Cardiac muscle cell (in vitro differentiated cells and primary cell): ENCODE measurements at regions not wholly inside any gene's neighbourhood (a gene's known extent, or its start where the extent isn't known, plus 50 kb on each side); places are given as distances from the start of the nearest gene placed in this dataset.

Experiments used
- DNase-seq, 2 donors: peaks; one replicate each; pipeline versions ENCODE4 v3.0.0 to v3.0.0-alpha.2; 2010 to 2017; ENCODE audit warnings: low read depth in 1 of 2, low spot score in 1 of 2
- H3K27ac ChIP-seq: fragments of 200-600 bp; sonication (generic); 2 replicates; pipeline ENCODE4 v1.5.1; 2016
- H3K27me3 ChIP-seq: fragments of 200-600 bp; sonication (generic); 2 replicates; pipeline ENCODE4 v1.6.0; 2016; ENCODE audit warnings: control low read depth
- H3K36me3 ChIP-seq: fragments of 200-600 bp; sonication (generic); 2 replicates; pipeline ENCODE4 v1.5.1; 2016; ENCODE audit warnings: control low read depth
- H3K4me1 ChIP-seq: fragments of 200-600 bp; sonication (generic); 2 replicates; pipeline ENCODE4 v1.8.1; 2017; ENCODE audit warnings: low read depth, mild to moderate bottlenecking, mixed run types
- H3K4me3 ChIP-seq: fragments of 200-600 bp; sonication (generic); 2 replicates; pipeline ENCODE4 v1.5.1; 2016; ENCODE audit warnings: mild to moderate bottlenecking
- H3K9me3 ChIP-seq: fragments of 200-600 bp; sonication (generic); 2 replicates; pipeline ENCODE4 v1.5.1; 2017; ENCODE audit warnings: low read depth, mild to moderate bottlenecking, control low read depth
- CTCF ChIP-seq: IDR thresholded peaks from 2 replicates; pipeline ENCODE4 v1.5.1; 2012; ENCODE audit warnings: low read depth, mild to moderate bottlenecking, low read length

DNA sequence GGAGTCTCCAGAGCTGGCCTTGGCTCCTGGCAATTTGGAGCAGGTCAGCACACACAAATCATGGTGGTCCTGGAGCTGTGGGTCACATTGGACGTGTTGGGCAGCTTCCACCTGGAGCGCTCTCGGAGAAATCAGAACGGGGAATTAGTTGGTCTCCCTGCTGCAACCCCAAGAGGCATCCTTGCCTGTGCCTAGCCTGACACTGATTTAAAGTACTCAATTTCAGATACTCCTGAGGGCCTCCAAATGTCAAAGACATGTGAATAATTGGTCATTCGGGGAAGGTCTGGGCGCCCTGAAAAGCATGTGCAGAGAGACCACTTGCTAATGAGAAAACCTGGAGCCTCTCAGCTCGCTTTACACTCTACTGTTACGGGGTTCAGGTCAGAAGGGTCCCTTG is 145.5 kb upstream of the AGAP1 start:
- no peak for TF ChIP-seq CTCF
- no peak overlapping the region for H3K4me3 ChIP-seq
- no peaks in the 10 kb centered on the region for H3K27me3 ChIP-seq
- H3K4me1 ChIP-seq, result no peaks in the 10 kb centered on the region
- no peak overlapping the region for H3K27ac ChIP-seq
- DNase-seq, result no peak
- no peaks in the 10 kb centered on the region for H3K36me3 ChIP-seq
- H3K9me3 ChIP-seq, result no peaks in the 10 kb centered on the region

GRCh38 chr2:235350234-235350633 is 143.6 kb upstream of the AGAP1 start:
- H3K27ac ChIP-seq, result no peak overlapping the region
- no peaks in the 10 kb centered on the region for H3K27me3 ChIP-seq
- H3K9me3 ChIP-seq, result no peaks in the 10 kb centered on the region
- DNase-seq, result no peak
- no peaks in the 10 kb centered on the region for H3K4me1 ChIP-seq
- no peaks in the 10 kb centered on the region for H3K36me3 ChIP-seq
- H3K4me3 ChIP-seq, result no peak overlapping the region
- no peak for TF ChIP-seq CTCF

DNA sequence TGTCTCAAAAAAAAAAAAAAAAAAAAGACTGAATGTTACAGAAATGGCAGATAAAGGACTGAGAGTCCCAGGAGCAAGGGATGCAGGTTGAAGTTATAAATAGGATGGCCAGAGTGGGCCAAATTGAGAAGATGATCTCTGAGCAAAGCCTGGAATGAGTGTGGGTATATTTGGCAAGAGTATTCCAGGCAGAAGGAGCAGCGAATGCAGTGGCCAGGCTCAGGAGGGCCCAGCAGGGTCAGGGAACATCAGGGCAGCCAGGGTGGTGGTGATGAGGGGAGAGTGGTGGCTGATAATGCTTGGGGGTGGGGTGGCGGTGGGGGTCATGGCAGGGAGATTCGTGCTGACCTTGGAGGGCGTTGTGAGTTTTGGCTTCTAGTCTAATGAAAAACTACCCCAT is 141.3 kb upstream of the AGAP1 start:
- DNase-seq, result no peak
- Histone ChIP-seq H3K4me1 (no peaks in the 10 kb centered on the region), H3K36me3 (no peaks in the 10 kb centered on the region), H3K27ac (no peak overlapping the region), H3K9me3 (no peaks in the 10 kb centered on the region), H3K27me3 (no peaks in the 10 kb centered on the region), H3K4me3 (no peak overlapping the region)
- TF ChIP-seq CTCF, result no peak

DNA sequence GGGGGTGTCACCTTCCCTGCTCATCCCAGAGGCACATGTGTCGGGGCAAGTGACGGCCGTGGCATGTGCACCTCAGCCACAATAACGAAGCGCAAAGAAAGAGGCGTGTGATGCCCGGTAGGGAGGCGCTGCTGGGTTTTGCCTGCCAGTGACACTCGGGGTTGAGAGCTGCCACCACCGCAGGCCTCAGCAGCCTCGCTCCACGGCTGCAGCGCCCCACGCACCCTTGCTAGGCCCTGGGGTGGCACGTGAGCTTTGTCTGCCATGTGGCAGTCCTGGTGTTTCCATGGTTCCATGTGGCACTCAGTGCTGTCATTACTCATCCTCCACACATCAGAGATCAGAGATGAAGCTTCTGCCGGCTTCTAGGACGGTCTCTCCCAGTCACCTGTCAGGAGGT is 136.0 kb upstream of the AGAP1 start:
- Histone ChIP-seq H3K36me3 (no peaks in the 10 kb centered on the region), H3K4me3 (no peak overlapping the region), H3K9me3 (no peaks in the 10 kb centered on the region), H3K4me1 (no peaks in the 10 kb centered on the region), H3K27me3 (no peaks in the 10 kb centered on the region), H3K27ac (no peak overlapping the region)
- no peak for TF ChIP-seq CTCF
- DNase-seq, result no peak

GRCh38 chr2:235358981-235359471 is 134.8 kb upstream of the AGAP1 start:
- no peaks in the 10 kb centered on the region for H3K4me1 ChIP-seq
- peak in 1 of 2 donors; percentile 15 for DNase-seq
- no peaks in the 10 kb centered on the region for H3K9me3 ChIP-seq
- H3K4me3 ChIP-seq, result no peak overlapping the region
- H3K27me3 ChIP-seq, result no peaks in the 10 kb centered on the region
- TF ChIP-seq CTCF, result no peak
- no peak overlapping the region for H3K27ac ChIP-seq
- H3K36me3 ChIP-seq, result no peaks in the 10 kb centered on the region

- DNase-seq, result no peak
Measured at GRCh38 chr2:235360446-235360845, 133.4 kb upstream of the AGAP1 start.

More at GRCh38 chr2:235360446-235360845, 133.4 kb upstream of the AGAP1 start:
- H3K36me3 ChIP-seq, result no peaks in the 10 kb centered on the region
- no peaks in the 10 kb centered on the region for H3K27me3 ChIP-seq
- TF ChIP-seq CTCF, result no peak
- H3K9me3 ChIP-seq, result no peaks in the 10 kb centered on the region
- no peak overlapping the region for H3K4me3 ChIP-seq
- H3K27ac ChIP-seq, result no peak overlapping the region
- H3K4me1 ChIP-seq, result no peaks in the 10 kb centered on the region
